A549 (cell line): ENCODE measurements at regions not wholly inside any gene's neighbourhood (a gene's known extent, or its start where the extent isn't known, plus 50 kb on each side); places are given as distances from the start of the nearest gene placed in this dataset.

Source experiments
- ATAC-seq, 2 experiments: fragments of 200-7000 bp in 1 of 2; fragments of >200 bp in 1 of 2; cut with Nextera tagmentation in 1 of 2; cut with Tn5 transposase in 1 of 2; 3 replicates each; pipeline versions ENCODE4 v1.8.0 to v1.9.1; 2018 to 2020; ENCODE audit warnings: mild to moderate bottlenecking in 1 of 2, moderate library complexity in 1 of 2
- CTCF ChIA-PET: fragments of 300-600 bp; sonication (Branson Sonifier 250); formaldehyde crosslinking; extraction: SDS; loops from one replicate; lab custom pipeline; 2021; ENCODE audit warnings: antibody characterized with exemption, inconsistent platforms; lab: Yijun Ruan, JAX
- POLR2A ChIA-PET: fragments of 350-600 bp; formaldehyde crosslinking; extraction: SDS; loops from one replicate; lab custom pipeline; 2021; ENCODE audit warnings: antibody characterized with exemption, inconsistent platforms; lab: Yijun Ruan, JAX
- DNase-seq, 2 experiments: peaks; one replicate each; pipeline versions ENCODE4 v3.0.0 to v3.0.0-alpha.2; 2011 to 2016; ENCODE audit warnings: low read depth in 1 of 2, low spot score in 1 of 2
- FAIRE-seq: peaks from 2 replicates; lab custom pipeline; 2011; peaks lifted over from hg19 to GRCh38; lab: Jason Lieb, UNC
- H3K27ac ChIP-seq, 2 experiments: fragments of >200 bp; sonication (Bioruptor Twin); formaldehyde crosslinking; 3 replicates each; pipeline ENCODE4 v1.5.1; 2016 to 2017
- H3K4me1 ChIP-seq: fragments of >200 bp; sonication (Bioruptor Twin); formaldehyde crosslinking; 3 replicates; pipeline ENCODE4 v1.6.1; 2016
- H3K4me2 ChIP-seq: fragments of >200 bp; sonication (Bioruptor Twin); formaldehyde crosslinking; 3 replicates; pipeline ENCODE4 v1.6.1; 2016
- H3K4me3 ChIP-seq: fragments of >200 bp; sonication (Bioruptor Twin); formaldehyde crosslinking; 3 replicates; pipeline ENCODE4 v1.5.1; 2016
- H3K9me3 ChIP-seq: fragments of >200 bp; sonication (Bioruptor Twin); formaldehyde crosslinking; 3 replicates; pipeline ENCODE4 v1.6.1; 2016
- CHD2 ChIP-seq: fragments of 150-350 bp; IDR thresholded peaks from 2 replicates; pipeline ENCODE4 v1.6.1; 2014; ENCODE audit warnings: low read length; ENCODE audit not compliant: partially characterized antibody
- EHMT2 ChIP-seq: fragments of 200-600 bp; sonication (generic); IDR thresholded peaks from 2 replicates; pipeline ENCODE4 v1.6.1; 2016; ENCODE audit warnings: antibody characterized with exemption, low read depth, mild to moderate bottlenecking, moderate library complexity
- FOSL2 ChIP-seq, 2 experiments: fragments of 450-650 bp in 1 of 2; fragments of >200 bp in 1 of 2; sonication (Bioruptor Twin) in 1 of 2; formaldehyde crosslinking; IDR thresholded peaks; 2 replicates each; pipeline versions ENCODE4 v1.5.0 to v1.6.1; 2016 to 2020; ENCODE audit warnings: mild to moderate bottlenecking in 1 of 2, moderate library complexity in 1 of 2
- HES2 ChIP-seq: fragments of >200 bp; sonication (Bioruptor Twin); formaldehyde crosslinking; IDR thresholded peaks from 2 replicates; pipeline ENCODE4 v1.6.1; 2016
- HEYL ChIP-seq: fragments of 250-450 bp; sonication (Bioruptor Pico); IDR thresholded peaks from 2 replicates; pipeline ENCODE4 v1.8.0; 2021; ENCODE audit warnings: mild to moderate bottlenecking, moderate library complexity
- HOXB13 ChIP-seq: fragments of 250-450 bp; sonication (Bioruptor Pico); IDR thresholded peaks from 2 replicates; pipeline ENCODE4 v1.5.0; 2020; ENCODE audit warnings: low read depth, mild to moderate bottlenecking, moderate library complexity
- JUNB ChIP-seq: fragments of >200 bp; sonication (Bioruptor Twin); formaldehyde crosslinking; IDR thresholded peaks from 2 replicates; pipeline ENCODE4 v1.6.1; 2016
- TP53 ChIP-seq: fragments of 250-450 bp; sonication (Bioruptor Pico); IDR thresholded peaks from 2 replicates; pipeline ENCODE4 v1.5.0; 2021; ENCODE audit warnings: mild to moderate bottlenecking, moderate library complexity
- ZNF302 ChIP-seq: fragments of 250-450 bp; sonication (Bioruptor Pico); IDR thresholded peaks from 2 replicates; pipeline ENCODE4 v1.9.0; 2021; ENCODE audit warnings: inconsistent platforms, mild to moderate bottlenecking, moderate library complexity
- WGBS: methylation state at CpG from one replicate; pipeline ENCODE4 v1.1.6; 2017; ENCODE audit errors: missing lambda C conversion rate; 5-methylcytosine and 5-hydroxymethylcytosine counted together
- TF ChIP-seq, protein P1 (sequence below): IDR thresholded peaks from 2 replicates; pipeline ENCODE4 v1.6.1; 2012
- TF ChIP-seq, protein P2 (sequence below): fragments of 200-600 bp; sonication (generic); IDR thresholded peaks from 2 replicates; pipeline ENCODE4 v1.6.1; 2016; ENCODE audit warnings: antibody characterized with exemption, mild to moderate bottlenecking, moderate library complexity
- TF ChIP-seq, protein P3 (sequence below): fragments of 250-450 bp; sonication (Bioruptor Pico); IDR thresholded peaks from 2 replicates; pipeline ENCODE4 v1.5.0; 2021; ENCODE audit warnings: mild to moderate bottlenecking, moderate library complexity, borderline replicate concordance

- Histone ChIP-seq H3K27ac (no peak overlapping the region), H3K9me3 (peaks cover 8% of the 10 kb centered on the region; the same call in 1 of the 3 replicates), H3K4me2 (peak overlapping the region; percentile 45), H3K4me1 (peaks cover 11% of the 10 kb centered on the region; the same call in 2 of the 3 replicates), H3K4me3 (no peak overlapping the region)
- TF ChIP-seq FOSL2 (IDR thresholded peaks at IDR 0.05) (no peak), FOSL2 (CRISPR knock-in tag; IDR thresholded peaks at IDR 0.05) (peak; percentile 25; the same call in 1 of the 2 replicates), ZNF302 (no peak)
- POLR2A ChIA-PET = interaction anchor here (0.7 kb wide), 1 partner anchor 11 kb away, joined by 4 read pairs; no protein-coding TSS in a partner anchor
- ATAC-seq (peak; percentile 34 to 80; a peak in 3 of 6 replicates), DNase-seq (peak; percentile 10 to 18), FAIRE-seq (no peak)
- WGBS = 24% methylated on average over 2 of the region's 2 CpGs
- CTCF ChIA-PET = no interaction called here
These were observed 146.7 kb upstream of the FNDC3A start for GRCh38 chr13:48828962-48829411.

DNA sequence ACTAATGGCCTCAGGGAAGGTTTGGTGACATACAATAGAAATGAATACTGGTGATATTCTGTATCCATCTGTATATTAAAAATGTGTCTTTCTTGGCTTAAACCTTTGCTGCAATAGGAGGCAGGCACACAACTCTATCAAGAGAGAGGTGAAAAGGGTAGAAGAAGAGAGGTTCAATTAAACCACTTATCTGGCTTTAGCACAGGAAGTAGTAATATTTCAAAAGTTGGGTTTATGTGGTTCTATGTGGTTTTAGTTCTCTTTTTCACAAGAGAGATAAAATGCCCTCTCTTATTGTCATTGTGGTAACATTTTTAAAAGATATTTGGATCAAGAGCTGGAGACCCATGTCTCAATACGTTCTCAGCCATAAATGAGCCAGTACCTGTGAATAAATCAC is 146.2 kb upstream of the FNDC3A start:
- TF ChIP-seq, protein P1, sequence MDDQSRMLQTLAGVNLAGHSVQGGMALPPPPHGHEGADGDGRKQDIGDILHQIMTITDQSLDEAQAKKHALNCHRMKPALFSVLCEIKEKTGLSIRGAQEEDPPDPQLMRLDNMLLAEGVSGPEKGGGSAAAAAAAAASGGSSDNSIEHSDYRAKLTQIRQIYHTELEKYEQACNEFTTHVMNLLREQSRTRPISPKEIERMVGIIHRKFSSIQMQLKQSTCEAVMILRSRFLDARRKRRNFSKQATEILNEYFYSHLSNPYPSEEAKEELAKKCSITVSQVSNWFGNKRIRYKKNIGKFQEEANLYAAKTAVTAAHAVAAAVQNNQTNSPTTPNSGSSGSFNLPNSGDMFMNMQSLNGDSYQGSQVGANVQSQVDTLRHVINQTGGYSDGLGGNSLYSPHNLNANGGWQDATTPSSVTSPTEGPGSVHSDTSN = no peak
- no peak for TF ChIP-seq HOXB13 (CRISPR knock-in tag)
- TF ChIP-seq HES2 = no peak
- no peak for TF ChIP-seq HEYL (CRISPR knock-in tag)
- TF ChIP-seq TP53 = no peak
- TF ChIP-seq, protein P2, sequence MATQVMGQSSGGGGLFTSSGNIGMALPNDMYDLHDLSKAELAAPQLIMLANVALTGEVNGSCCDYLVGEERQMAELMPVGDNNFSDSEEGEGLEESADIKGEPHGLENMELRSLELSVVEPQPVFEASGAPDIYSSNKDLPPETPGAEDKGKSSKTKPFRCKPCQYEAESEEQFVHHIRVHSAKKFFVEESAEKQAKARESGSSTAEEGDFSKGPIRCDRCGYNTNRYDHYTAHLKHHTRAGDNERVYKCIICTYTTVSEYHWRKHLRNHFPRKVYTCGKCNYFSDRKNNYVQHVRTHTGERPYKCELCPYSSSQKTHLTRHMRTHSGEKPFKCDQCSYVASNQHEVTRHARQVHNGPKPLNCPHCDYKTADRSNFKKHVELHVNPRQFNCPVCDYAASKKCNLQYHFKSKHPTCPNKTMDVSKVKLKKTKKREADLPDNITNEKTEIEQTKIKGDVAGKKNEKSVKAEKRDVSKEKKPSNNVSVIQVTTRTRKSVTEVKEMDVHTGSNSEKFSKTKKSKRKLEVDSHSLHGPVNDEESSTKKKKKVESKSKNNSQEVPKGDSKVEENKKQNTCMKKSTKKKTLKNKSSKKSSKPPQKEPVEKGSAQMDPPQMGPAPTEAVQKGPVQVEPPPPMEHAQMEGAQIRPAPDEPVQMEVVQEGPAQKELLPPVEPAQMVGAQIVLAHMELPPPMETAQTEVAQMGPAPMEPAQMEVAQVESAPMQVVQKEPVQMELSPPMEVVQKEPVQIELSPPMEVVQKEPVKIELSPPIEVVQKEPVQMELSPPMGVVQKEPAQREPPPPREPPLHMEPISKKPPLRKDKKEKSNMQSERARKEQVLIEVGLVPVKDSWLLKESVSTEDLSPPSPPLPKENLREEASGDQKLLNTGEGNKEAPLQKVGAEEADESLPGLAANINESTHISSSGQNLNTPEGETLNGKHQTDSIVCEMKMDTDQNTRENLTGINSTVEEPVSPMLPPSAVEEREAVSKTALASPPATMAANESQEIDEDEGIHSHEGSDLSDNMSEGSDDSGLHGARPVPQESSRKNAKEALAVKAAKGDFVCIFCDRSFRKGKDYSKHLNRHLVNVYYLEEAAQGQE = no peak
- TF ChIP-seq EHMT2 = no peak
- no peak for TF ChIP-seq CHD2
- no peak for TF ChIP-seq JUNB
- 53% methylated on average over 1 of the region's 1 CpG for WGBS
- Histone ChIP-seq H3K4me1 (peaks cover 11% of the 10 kb centered on the region; the same call in 2 of the 3 replicates), H3K4me2 (peak overlapping the region; percentile 45), H3K9me3 (peaks cover 8% of the 10 kb centered on the region; the same call in 1 of the 3 replicates), H3K27ac (no peak overlapping the region), H3K4me3 (no peak overlapping the region)
- DNase-seq = no peak
- no peak for FAIRE-seq
- POLR2A ChIA-PET = no interaction called here
- CTCF ChIA-PET = no interaction called here
- no peak for ATAC-seq

GRCh38 chr13:48831248-48831647 is 144.5 kb upstream of the FNDC3A start:
- CTCF ChIA-PET = interaction anchor here (1.0 to 1.4 kb wide), 2 partner anchors 10 to 11 kb away, joined by 3 read pairs; no protein-coding TSS in a partner anchor
- peaks cover 11% of the 10 kb centered on the region; the same call in 2 of the 3 replicates for H3K4me1 ChIP-seq
- no peak for ATAC-seq
- FAIRE-seq = no peak
- H3K4me3 ChIP-seq = no peak overlapping the region
- no peak overlapping the region for H3K4me2 ChIP-seq
- TF ChIP-seq, protein P3, sequence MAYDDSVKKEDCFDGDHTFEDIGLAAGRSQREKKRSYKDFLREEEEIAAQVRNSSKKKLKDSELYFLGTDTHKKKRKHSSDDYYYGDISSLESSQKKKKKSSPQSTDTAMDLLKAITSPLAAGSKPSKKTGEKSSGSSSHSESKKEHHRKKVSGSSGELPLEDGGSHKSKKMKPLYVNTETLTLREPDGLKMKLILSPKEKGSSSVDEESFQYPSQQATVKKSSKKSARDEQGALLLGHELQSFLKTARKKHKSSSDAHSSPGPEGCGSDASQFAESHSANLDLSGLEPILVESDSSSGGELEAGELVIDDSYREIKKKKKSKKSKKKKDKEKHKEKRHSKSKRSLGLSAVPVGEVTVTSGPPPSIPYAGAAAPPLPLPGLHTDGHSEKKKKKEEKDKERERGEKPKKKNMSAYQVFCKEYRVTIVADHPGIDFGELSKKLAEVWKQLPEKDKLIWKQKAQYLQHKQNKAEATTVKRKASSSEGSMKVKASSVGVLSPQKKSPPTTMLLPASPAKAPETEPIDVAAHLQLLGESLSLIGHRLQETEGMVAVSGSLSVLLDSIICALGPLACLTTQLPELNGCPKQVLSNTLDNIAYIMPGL (CRISPR knock-in tag) = no peak
- TF ChIP-seq, protein P1 = no peak
- whole genome bisulfite sequencing = 79% methylated on average over 7 of the region's 7 CpGs
- no peak overlapping the region for H3K27ac ChIP-seq
- DNase-seq = no peak
- H3K9me3 ChIP-seq = peaks cover 11% of the 10 kb centered on the region; the same call in 1 of the 3 replicates
- POLR2A ChIA-PET = no interaction called here
